DND-41 (cell line): ENCODE measurements at regions not wholly inside any gene's neighbourhood (a gene's known extent, or its start where the extent isn't known, plus 50 kb on each side); places are given as distances from the start of the nearest gene placed in this dataset.

Experiments
- ATAC-seq: fragments of 200-7000 bp; cut with Tn5 transposase; 3 replicates; pipeline ENCODE4 v1.9.1; 2021; ENCODE audit warnings: low read depth; ENCODE audit not compliant: insufficient read depth
- DNase-seq: peaks from one replicate; pipeline ENCODE4 v3.0.0-alpha.2; 2020
- H2AFZ ChIP-seq: 2 replicates; pipeline ENCODE4 v1.6.0; 2012; ENCODE audit warnings: low read depth, low read length
- H3K27ac ChIP-seq: 2 replicates; pipeline ENCODE4 v1.5.1; 2012; ENCODE audit warnings: low read length, inconsistent platforms
- H3K27me3 ChIP-seq: fragments of 200-600 bp; sonication (generic); 2 replicates; pipeline ENCODE4 v1.6.0; 2012; ENCODE audit warnings: low read length, mild to moderate bottlenecking, inconsistent platforms; ENCODE audit not compliant: insufficient read depth, poor library complexity
- H3K36me3 ChIP-seq: 2 replicates; pipeline ENCODE4 v1.5.1; 2012; ENCODE audit warnings: low read length, inconsistent platforms; ENCODE audit not compliant: insufficient read depth
- H3K4me1 ChIP-seq: 2 replicates; pipeline ENCODE4 v1.5.1; 2012; ENCODE audit warnings: mild to moderate bottlenecking, low read length; ENCODE audit not compliant: insufficient read depth
- H3K4me2 ChIP-seq: 2 replicates; pipeline ENCODE4 v1.6.0; 2012; ENCODE audit warnings: mild to moderate bottlenecking, moderate library complexity, low read length, inconsistent platforms; ENCODE audit not compliant: insufficient read depth
- H3K4me3 ChIP-seq, 2 experiments: fragments of 200-600 bp in 1 of 2; shearing (Covaris generic) in 1 of 2; 2 replicates each; pipeline ENCODE4 v1.5.1; 2012 to 2016; ENCODE audit warnings: inconsistent platforms in 2 of 2, low read length in 2 of 2, mild to moderate bottlenecking in 2 of 2, low read depth in 1 of 2, moderate library complexity in 1 of 2
- H3K79me2 ChIP-seq: 2 replicates; pipeline ENCODE4 v1.6.0; 2012; ENCODE audit warnings: low read length, inconsistent platforms; ENCODE audit not compliant: insufficient read depth
- H3K9ac ChIP-seq: 2 replicates; pipeline ENCODE4 v1.6.0; 2012; ENCODE audit warnings: low read depth, mild to moderate bottlenecking, inconsistent platforms, low read length, moderate library complexity
- H3K9me3 ChIP-seq: 2 replicates; pipeline ENCODE4 v1.5.1; 2012; ENCODE audit warnings: low read length, moderate library complexity, mild to moderate bottlenecking, inconsistent platforms; ENCODE audit not compliant: insufficient read depth, severe bottlenecking
- H4K20me1 ChIP-seq: 2 replicates; pipeline ENCODE4 v1.6.0; 2012; ENCODE audit warnings: low read length; ENCODE audit not compliant: insufficient read depth
- EZH2 ChIP-seq: IDR thresholded peaks from 3 replicates; pipeline ENCODE4 v1.6.1; 2012; ENCODE audit warnings: borderline replicate concordance, low read depth, mild to moderate bottlenecking, moderate library complexity, low read length, inconsistent platforms; ENCODE audit not compliant: severe bottlenecking
- TF ChIP-seq, protein P1 (sequence below): IDR thresholded peaks from 2 replicates; pipeline ENCODE4 v1.5.1; 2012; ENCODE audit warnings: borderline replicate concordance, low read length, moderate library complexity, mild to moderate bottlenecking; ENCODE audit not compliant: poor library complexity, severe bottlenecking; ENCODE audit errors: extremely low read depth

GRCh38 chr3:159892801-159893200 lies 95.8 kb upstream of the IL12A start:
- no peak for DNase-seq
- TF ChIP-seq EZH2, result no peak
- TF ChIP-seq, protein P1, sequence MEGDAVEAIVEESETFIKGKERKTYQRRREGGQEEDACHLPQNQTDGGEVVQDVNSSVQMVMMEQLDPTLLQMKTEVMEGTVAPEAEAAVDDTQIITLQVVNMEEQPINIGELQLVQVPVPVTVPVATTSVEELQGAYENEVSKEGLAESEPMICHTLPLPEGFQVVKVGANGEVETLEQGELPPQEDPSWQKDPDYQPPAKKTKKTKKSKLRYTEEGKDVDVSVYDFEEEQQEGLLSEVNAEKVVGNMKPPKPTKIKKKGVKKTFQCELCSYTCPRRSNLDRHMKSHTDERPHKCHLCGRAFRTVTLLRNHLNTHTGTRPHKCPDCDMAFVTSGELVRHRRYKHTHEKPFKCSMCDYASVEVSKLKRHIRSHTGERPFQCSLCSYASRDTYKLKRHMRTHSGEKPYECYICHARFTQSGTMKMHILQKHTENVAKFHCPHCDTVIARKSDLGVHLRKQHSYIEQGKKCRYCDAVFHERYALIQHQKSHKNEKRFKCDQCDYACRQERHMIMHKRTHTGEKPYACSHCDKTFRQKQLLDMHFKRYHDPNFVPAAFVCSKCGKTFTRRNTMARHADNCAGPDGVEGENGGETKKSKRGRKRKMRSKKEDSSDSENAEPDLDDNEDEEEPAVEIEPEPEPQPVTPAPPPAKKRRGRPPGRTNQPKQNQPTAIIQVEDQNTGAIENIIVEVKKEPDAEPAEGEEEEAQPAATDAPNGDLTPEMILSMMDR, result no peak
- H3K4me1 ChIP-seq, result no peaks in the 10 kb centered on the region
- no peaks in the 10 kb centered on the region for H4K20me1 ChIP-seq
- H3K4me3 ChIP-seq, result no peak overlapping the region
- no peak overlapping the region for H2AFZ ChIP-seq
- no peaks in the 10 kb centered on the region for H3K36me3 ChIP-seq
- no peak overlapping the region for H3K27ac ChIP-seq
- H3K27me3 ChIP-seq, result peaks cover 6% of the 10 kb centered on the region
- no peak for ATAC-seq
- no peak overlapping the region for H3K9ac ChIP-seq
- H3K4me2 ChIP-seq, result no peak overlapping the region
- no peaks in the 10 kb centered on the region for H3K9me3 ChIP-seq
- no peaks in the 10 kb centered on the region for H3K79me2 ChIP-seq

GRCh38 chr3:159894386-159894785 lies 94.2 kb upstream of the IL12A start:
- Histone ChIP-seq H2AFZ (no peak overlapping the region), H3K4me3 (no peak overlapping the region), H3K79me2 (no peaks in the 10 kb centered on the region), H3K4me2 (no peak overlapping the region), H4K20me1 (no peaks in the 10 kb centered on the region), H3K36me3 (no peaks in the 10 kb centered on the region), H3K9me3 (no peaks in the 10 kb centered on the region), H3K27ac (no peak overlapping the region), H3K4me1 (no peaks in the 10 kb centered on the region), H3K9ac (no peak overlapping the region), H3K27me3 (peaks cover 6% of the 10 kb centered on the region)
- no peak for ATAC-seq
- no peak for DNase-seq
- TF ChIP-seq, protein P1, result no peak
- no peak for TF ChIP-seq EZH2

GRCh38 chr3:159895430-159895829 lies 93.2 kb upstream of the IL12A start:
- Histone ChIP-seq H3K9me3 (no peaks in the 10 kb centered on the region), H3K36me3 (no peaks in the 10 kb centered on the region), H2AFZ (no peak overlapping the region), H3K9ac (no peak overlapping the region), H3K4me1 (no peaks in the 10 kb centered on the region), H3K79me2 (no peaks in the 10 kb centered on the region), H3K27me3 (peaks cover 6% of the 10 kb centered on the region), H3K4me2 (no peak overlapping the region), H3K27ac (no peak overlapping the region), H3K4me3 (no peak overlapping the region), H4K20me1 (no peaks in the 10 kb centered on the region)
- no peak for TF ChIP-seq EZH2
- TF ChIP-seq, protein P1, result no peak
- DNase-seq (no peak), ATAC-seq (no peak)

- H3K9me3 ChIP-seq, result no peaks in the 10 kb centered on the region
- H2AFZ ChIP-seq, result no peak overlapping the region
- H4K20me1 ChIP-seq, result no peaks in the 10 kb centered on the region
- no peaks in the 10 kb centered on the region for H3K36me3 ChIP-seq
- no peaks in the 10 kb centered on the region for H3K79me2 ChIP-seq
- H3K9ac ChIP-seq, result no peak overlapping the region
- no peaks in the 10 kb centered on the region for H3K4me1 ChIP-seq
- no peak for TF ChIP-seq EZH2
- TF ChIP-seq, protein P1, result no peak
- no peak for ATAC-seq
- H3K27me3 ChIP-seq, result peaks cover 6% of the 10 kb centered on the region
- no peak overlapping the region for H3K27ac ChIP-seq
- H3K4me2 ChIP-seq, result no peak overlapping the region
- DNase-seq, result no peak
- H3K4me3 ChIP-seq, result no peak overlapping the region
These were observed 92.1 kb upstream of the IL12A start for GRCh38 chr3:159896543-159896942.
